SK-N-SH (cell line): ENCODE measurements at regions not wholly inside any gene's neighbourhood (a gene's known extent, or its start where the extent isn't known, plus 50 kb on each side); places are given as distances from the start of the nearest gene placed in this dataset.

Source experiments
- CTCF ChIA-PET: fragments of 300-600, 350-600 bp; formaldehyde crosslinking; extraction: SDS; loops from one replicate; lab custom pipeline; 2021; lab: Yijun Ruan, JAX
- POLR2A ChIA-PET: fragments of 350-600 bp; sonication (Branson Sonifier 250); formaldehyde crosslinking; extraction: SDS; loops from one replicate; lab custom pipeline; 2020; ENCODE audit warnings: antibody characterized with exemption, inconsistent platforms; lab: Yijun Ruan, JAX
- DNase-seq: peaks from one replicate; pipeline ENCODE4 v3.0.0; 2012
- H2AFZ ChIP-seq: fragments of 200-600 bp; sonication (generic); 2 replicates; pipeline ENCODE4 v1.8.1; 2016; ENCODE audit warnings: antibody characterized with exemption, mild to moderate bottlenecking, low read depth
- H3F3A ChIP-seq: fragments of 200-600 bp; sonication (generic); replicated peaks from 2 replicates; pipeline ENCODE3; 2016; ENCODE audit warnings: antibody characterized with exemption, mild to moderate bottlenecking; ENCODE audit not compliant: insufficient read depth
- H3K27ac ChIP-seq, 2 experiments: fragments of 200-500 bp in 1 of 2; fragments of 200-600 bp in 1 of 2; sonication (Bioruptor generic) in 1 of 2; sonication (generic), shearing (Covaris generic) in 1 of 2; 2 replicates each; pipeline versions ENCODE4 v1.5.1 to v1.6.1; 2014 to 2016; ENCODE audit warnings: low read depth in 2 of 2, inconsistent platforms in 1 of 2, low read length in 1 of 2, mild to moderate bottlenecking in 1 of 2, mixed read lengths in 1 of 2
- H3K27me3 ChIP-seq: fragments of 200-600 bp; sonication (generic), shearing (Covaris generic); 2 replicates; pipeline ENCODE4 v1.6.1; 2016; ENCODE audit warnings: mixed run types; ENCODE audit not compliant: insufficient read depth
- H3K36me3 ChIP-seq, 2 experiments: fragments of 200-500 bp in 1 of 2; fragments of 200-600 bp in 1 of 2; sonication (Bioruptor generic) in 1 of 2; sonication (generic) in 1 of 2; replicated peaks in 1 of 2; 2 replicates each; pipeline versions ENCODE3 to v1.5.1; 2014 to 2016; ENCODE audit warnings: low read length in 1 of 2, mild to moderate bottlenecking in 1 of 2; ENCODE audit not compliant: insufficient read depth in 2 of 2, control insufficient read depth in 1 of 2
- H3K4me1 ChIP-seq, 2 experiments: fragments of 200-500 bp in 1 of 2; fragments of 200-600 bp in 1 of 2; sonication (Bioruptor generic) in 1 of 2; sonication (generic), shearing (Covaris generic) in 1 of 2; 2 replicates each; pipeline versions ENCODE4 v1.5.1 to v1.6.1; 2014 to 2016; ENCODE audit warnings: low read depth in 1 of 2, low read length in 1 of 2, mixed run types in 1 of 2; ENCODE audit not compliant: insufficient read depth in 2 of 2, control insufficient read depth in 1 of 2
- H3K4me2 ChIP-seq: fragments of 200-600 bp; sonication (generic), shearing (Covaris generic); 2 replicates; pipeline ENCODE4 v1.6.1; 2017; ENCODE audit warnings: mixed run types
- H3K4me3 ChIP-seq, 2 experiments: fragments of 200-500 bp in 1 of 2; fragments of 200-600 bp in 1 of 2; sonication (Bioruptor generic) in 1 of 2; sonication (generic), shearing (Covaris generic) in 1 of 2; 2 replicates each; pipeline versions ENCODE4 v1.5.1 to v1.8.1; 2014 to 2016; ENCODE audit warnings: low read depth in 2 of 2, inconsistent platforms in 1 of 2, low read length in 1 of 2, mild to moderate bottlenecking in 1 of 2, mixed read lengths in 1 of 2, moderate library complexity in 1 of 2
- H3K79me2 ChIP-seq: fragments of 200-600 bp; sonication (generic); 2 replicates; pipeline ENCODE4 v1.8.1; 2017; ENCODE audit warnings: mild to moderate bottlenecking; ENCODE audit not compliant: insufficient read depth
- H3K9ac ChIP-seq: fragments of 200-600 bp; sonication (generic); 2 replicates; pipeline ENCODE4 v1.6.1; 2017; ENCODE audit warnings: mixed run types
- H3K9me2 ChIP-seq: fragments of 200-600 bp; sonication (generic); 2 replicates; pipeline ENCODE4 v1.6.1; 2017; ENCODE audit warnings: mixed run types
- H3K9me3 ChIP-seq: fragments of 200-600 bp; sonication (generic); 2 replicates; pipeline ENCODE4 v1.6.1; 2017; ENCODE audit warnings: mixed run types, mild to moderate bottlenecking, moderate library complexity
- H4K20me1 ChIP-seq: fragments of 200-600 bp; sonication (generic); 2 replicates; pipeline ENCODE4 v1.6.1; 2017; ENCODE audit warnings: mild to moderate bottlenecking, mixed run types; ENCODE audit not compliant: insufficient read depth
- FOXM1 ChIP-seq: IDR thresholded peaks from 2 replicates; pipeline ENCODE4 v1.4.0; 2012; ENCODE audit warnings: low read depth, mild to moderate bottlenecking
- GABPA ChIP-seq: IDR thresholded peaks from 2 replicates; pipeline ENCODE4 v1.4.0; 2012; ENCODE audit warnings: low read depth, mild to moderate bottlenecking
- IRF3 ChIP-seq: fragments of 150-350 bp; IDR thresholded peaks from 2 replicates; pipeline ENCODE4 v1.6.1; 2016; ENCODE audit warnings: mild to moderate bottlenecking, low read depth, low read length
- MAX ChIP-seq: IDR thresholded peaks from 2 replicates; pipeline ENCODE4 v1.4.0; 2012; ENCODE audit warnings: low read depth
- MEF2A ChIP-seq: IDR thresholded peaks from 2 replicates; pipeline ENCODE4 v1.4.0; 2012; ENCODE audit warnings: low read depth, borderline replicate concordance
- NFIC ChIP-seq: IDR thresholded peaks from 2 replicates; pipeline ENCODE4 v1.4.0; 2012; ENCODE audit warnings: borderline replicate concordance
- NRF1 ChIP-seq: IDR thresholded peaks from 2 replicates; pipeline ENCODE4 v1.6.1; 2012; ENCODE audit warnings: low read depth, mild to moderate bottlenecking, low read length
- POLR2AphosphoS5 ChIP-seq: IDR thresholded peaks from 2 replicates; pipeline ENCODE4 v1.6.1; 2012; ENCODE audit warnings: low read depth, low read length
- RCOR1 ChIP-seq: fragments of 150-350 bp; IDR thresholded peaks from 2 replicates; pipeline ENCODE4 v1.6.1; 2017; ENCODE audit warnings: antibody characterized with exemption, low read length
- RFX5 ChIP-seq: IDR thresholded peaks from 2 replicates; pipeline ENCODE4 v1.6.1; 2012; ENCODE audit warnings: mild to moderate bottlenecking, improper control_type of control experiment, low read length
- SMC3 ChIP-seq: IDR thresholded peaks from 2 replicates; pipeline ENCODE4 v1.6.1; 2012; ENCODE audit warnings: low read depth, low read length, improper control_type of control experiment
- TAF1 ChIP-seq: IDR thresholded peaks from 2 replicates; pipeline ENCODE4 v1.6.1; 2012; ENCODE audit warnings: low read depth, mild to moderate bottlenecking, low read length, moderate library complexity, borderline replicate concordance
- TCF12 ChIP-seq: IDR thresholded peaks from 2 replicates; pipeline ENCODE4 v1.4.0; 2012
- TEAD4 ChIP-seq: IDR thresholded peaks from 2 replicates; pipeline ENCODE4 v1.4.0; 2012; ENCODE audit warnings: mild to moderate bottlenecking, borderline replicate concordance; ENCODE audit not compliant: insufficient read depth
- WGBS: methylation state at CpG from one replicate; pipeline ENCODE4 v1.1.6; 2017; ENCODE audit warnings: low lambda C conversion rate; 5-methylcytosine and 5-hydroxymethylcytosine counted together
- TF ChIP-seq, protein P1 (sequence below): IDR thresholded peaks from 2 replicates; pipeline ENCODE4; 2012

- no peak overlapping the region for H2AFZ ChIP-seq
- H3K4me2 ChIP-seq: no peak overlapping the region
- H3K27me3 ChIP-seq: peaks cover 14% of the 10 kb centered on the region; the same call in 1 of the 2 replicates
- H3K36me3 ChIP-seq: no peaks in the 10 kb centered on the region
- no peak for DNase-seq
- no peaks in the 10 kb centered on the region for H3K79me2 ChIP-seq
- ChIA-PET CTCF (interaction anchor here (1.6 to 2.3 kb wide), 6 partner anchors 12 to 97 kb away, joined by 5 to 9 read pairs (median 6); no protein-coding TSS in a partner anchor), POLR2A (no interaction called here)
- 61% methylated on average over 4 of the region's 5 CpGs for WGBS
- H4K20me1 ChIP-seq: no peaks in the 10 kb centered on the region
- no peak for TF ChIP-seq RFX5
- no peak for TF ChIP-seq NFIC
- no peak for TF ChIP-seq IRF3
- no peak overlapping the region for H3K27ac ChIP-seq
- peaks cover 0 to 11% of the 10 kb centered on the region in 2 experiments; a peak in 1 of 4 replicates for H3K4me1 ChIP-seq
- H3K9me2 ChIP-seq: no peaks in the 10 kb centered on the region
- no peaks in the 10 kb centered on the region for H3F3A ChIP-seq
- no peak overlapping the region for H3K9ac ChIP-seq
- H3K9me3 ChIP-seq: no peaks in the 10 kb centered on the region
- no peak overlapping the region for H3K4me3 ChIP-seq
Observed at GRCh38 chr5:141789330-141789729, 88.9 kb downstream of the PCDH1 start.

- peaks cover 14% of the 10 kb centered on the region; the same call in 1 of the 2 replicates for H3K27me3 ChIP-seq
- H3K27ac ChIP-seq: no peak overlapping the region
- 60% methylated on average over 6 of the region's 6 CpGs for WGBS
- POLR2A ChIA-PET: no interaction called here
- no peak for DNase-seq
- TF ChIP-seq NRF1 (no peak), TAF1 (no peak), RCOR1 (no peak), RFX5 (no peak), MAX (no peak), POLR2AphosphoS5 (no peak), SMC3 (no peak), IRF3 (no peak), TCF12 (no peak), TEAD4 (no peak), GABPA (no peak), MEF2A (no peak), FOXM1 (no peak)
- TF ChIP-seq, protein P1, sequence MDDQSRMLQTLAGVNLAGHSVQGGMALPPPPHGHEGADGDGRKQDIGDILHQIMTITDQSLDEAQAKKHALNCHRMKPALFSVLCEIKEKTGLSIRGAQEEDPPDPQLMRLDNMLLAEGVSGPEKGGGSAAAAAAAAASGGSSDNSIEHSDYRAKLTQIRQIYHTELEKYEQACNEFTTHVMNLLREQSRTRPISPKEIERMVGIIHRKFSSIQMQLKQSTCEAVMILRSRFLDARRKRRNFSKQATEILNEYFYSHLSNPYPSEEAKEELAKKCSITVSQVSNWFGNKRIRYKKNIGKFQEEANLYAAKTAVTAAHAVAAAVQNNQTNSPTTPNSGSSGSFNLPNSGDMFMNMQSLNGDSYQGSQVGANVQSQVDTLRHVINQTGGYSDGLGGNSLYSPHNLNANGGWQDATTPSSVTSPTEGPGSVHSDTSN: no peak
- no peaks in the 10 kb centered on the region for H3K79me2 ChIP-seq
- no peaks in the 10 kb centered on the region for H3K9me2 ChIP-seq
- no peak overlapping the region for H2AFZ ChIP-seq
- no peaks in the 10 kb centered on the region for H3K9me3 ChIP-seq
- no peaks in the 10 kb centered on the region for H4K20me1 ChIP-seq
- H3K4me1 ChIP-seq: peaks cover 0 to 20% of the 10 kb centered on the region in 2 experiments; a peak in 1 of 4 replicates
- H3K4me2 ChIP-seq: no peak overlapping the region
- H3K36me3 ChIP-seq: no peaks in the 10 kb centered on the region
- no peaks in the 10 kb centered on the region for H3F3A ChIP-seq
- no peak overlapping the region for H3K9ac ChIP-seq
- no peak overlapping the region for H3K4me3 ChIP-seq
- CTCF ChIA-PET: interaction anchor here (0.7 to 2.3 kb wide), 8 partner anchors 12 to 96 kb away, joined by 3 to 9 read pairs (median 5); no protein-coding TSS in a partner anchor
Observed at GRCh38 chr5:141788296-141788970, 89.8 kb downstream of the PCDH1 start.
